ENCODE measurements at regions not wholly inside any gene's neighbourhood (a gene's known extent, or its start where the extent isn't known, plus 50 kb on each side); places are given as distances from the start of the nearest gene placed in this dataset.

DNA sequence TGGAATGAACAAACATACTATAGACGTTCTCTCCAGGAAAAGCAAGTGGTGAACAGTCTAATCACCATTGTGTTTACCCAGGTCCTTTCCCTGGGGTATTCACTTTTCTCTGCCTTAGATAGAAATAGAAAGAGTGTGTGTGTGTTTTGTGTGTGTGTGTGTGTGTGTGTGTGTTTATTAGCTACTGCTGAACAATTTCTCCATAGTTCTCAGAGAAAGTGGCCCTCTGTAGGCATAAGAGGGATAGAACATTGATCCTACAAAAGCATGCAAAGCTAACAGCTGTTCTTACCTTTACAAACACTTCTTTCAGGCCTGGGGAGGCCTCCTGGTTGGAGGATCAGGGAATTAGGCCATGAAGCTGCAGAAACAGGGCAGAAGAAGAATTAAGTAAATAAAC is 665.7 kb upstream of the TBX3 start:
- TF ChIP-seq, protein P1, sequence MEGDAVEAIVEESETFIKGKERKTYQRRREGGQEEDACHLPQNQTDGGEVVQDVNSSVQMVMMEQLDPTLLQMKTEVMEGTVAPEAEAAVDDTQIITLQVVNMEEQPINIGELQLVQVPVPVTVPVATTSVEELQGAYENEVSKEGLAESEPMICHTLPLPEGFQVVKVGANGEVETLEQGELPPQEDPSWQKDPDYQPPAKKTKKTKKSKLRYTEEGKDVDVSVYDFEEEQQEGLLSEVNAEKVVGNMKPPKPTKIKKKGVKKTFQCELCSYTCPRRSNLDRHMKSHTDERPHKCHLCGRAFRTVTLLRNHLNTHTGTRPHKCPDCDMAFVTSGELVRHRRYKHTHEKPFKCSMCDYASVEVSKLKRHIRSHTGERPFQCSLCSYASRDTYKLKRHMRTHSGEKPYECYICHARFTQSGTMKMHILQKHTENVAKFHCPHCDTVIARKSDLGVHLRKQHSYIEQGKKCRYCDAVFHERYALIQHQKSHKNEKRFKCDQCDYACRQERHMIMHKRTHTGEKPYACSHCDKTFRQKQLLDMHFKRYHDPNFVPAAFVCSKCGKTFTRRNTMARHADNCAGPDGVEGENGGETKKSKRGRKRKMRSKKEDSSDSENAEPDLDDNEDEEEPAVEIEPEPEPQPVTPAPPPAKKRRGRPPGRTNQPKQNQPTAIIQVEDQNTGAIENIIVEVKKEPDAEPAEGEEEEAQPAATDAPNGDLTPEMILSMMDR (conservative IDR thresholded peaks at IDR 0.05), result no peak
- no peak for TF ChIP-seq ZFX (IDR thresholded peaks at IDR 0.05)

All from C4-2B (cell line).